COR-L47 (cell line): ENCODE measurements at regions not wholly inside any gene's neighbourhood (a gene's known extent, or its start where the extent isn't known, plus 50 kb on each side); places are given as distances from the start of the nearest gene placed in this dataset.

ENCODE experiments used
- DNase-seq: peaks from one replicate; lab custom pipeline; 2025; lab: John Stamatoyannopoulos, UW

GRCh38 chr2:104702031-104702850 lies 151.7 kb upstream of the POU3F3 start:
- peak; percentile 51 for DNase-seq

- DNase-seq: no peak
Observed at GRCh38 chr2:104703669-104704068, 150.2 kb upstream of the POU3F3 start.

GRCh38 chr2:104704496-104705245 lies 149.2 kb upstream of the POU3F3 start:
- DNase-seq: no peak

- no peak for DNase-seq
Observed at GRCh38 chr2:104707056-104707455, 146.9 kb upstream of the POU3F3 start.

- no peak for DNase-seq
Observed at GRCh38 chr2:104708967-104709366, 144.9 kb upstream of the POU3F3 start.

GRCh38 chr2:104716061-104716460 lies 137.9 kb upstream of the POU3F3 start:
- no peak for DNase-seq

GRCh38 chr2:104733226-104733943 lies 120.5 kb upstream of the POU3F3 start:
- peak; percentile 16 for DNase-seq

GRCh38 chr2:104734937-104735586 lies 118.9 kb upstream of the POU3F3 start:
- DNase-seq: no peak

GRCh38 chr2:104736026-104736425 lies 117.9 kb upstream of the POU3F3 start:
- DNase-seq: no peak

- no peak for DNase-seq
Observed at GRCh38 chr2:104741860-104742259, 112.1 kb upstream of the POU3F3 start.

- no peak for DNase-seq
Observed at GRCh38 chr2:104744537-104744936, 109.4 kb upstream of the POU3F3 start.

GRCh38 chr2:104745846-104746245 lies 108.1 kb upstream of the POU3F3 start:
- no peak for DNase-seq

GRCh38 chr2:104746299-104746698 lies 107.6 kb upstream of the POU3F3 start:
- DNase-seq: no peak

GRCh38 chr2:104746858-104747257 lies 107.1 kb upstream of the POU3F3 start:
- DNase-seq: no peak

GRCh38 chr2:104749856-104750460 lies 104.0 kb upstream of the POU3F3 start:
- DNase-seq: no peak

GRCh38 chr2:104752504-104752903 lies 101.4 kb upstream of the POU3F3 start:
- DNase-seq: no peak

GRCh38 chr2:104755026-104755878 lies 98.7 kb upstream of the POU3F3 start:
- DNase-seq: no peak

GRCh38 chr2:104756118-104756517 lies 97.8 kb upstream of the POU3F3 start:
- no peak for DNase-seq

- DNase-seq: no peak
Observed at GRCh38 chr2:104757056-104757455, 96.9 kb upstream of the POU3F3 start.

- peak; percentile 36 for DNase-seq
Observed at GRCh38 chr2:104758199-104758620, 95.7 kb upstream of the POU3F3 start.

GRCh38 chr2:104762031-104762430 lies 91.9 kb upstream of the POU3F3 start:
- no peak for DNase-seq
